ENCODE measurements at regions not wholly inside any gene's neighbourhood (a gene's known extent, or its start where the extent isn't known, plus 50 kb on each side); places are given as distances from the start of the nearest gene placed in this dataset.
"Not testable (repeated sequence)": the region's sequence is repeated elsewhere in the genome, so short reads cannot be mapped to it uniquely, and the experiment has no call there.

DNA sequence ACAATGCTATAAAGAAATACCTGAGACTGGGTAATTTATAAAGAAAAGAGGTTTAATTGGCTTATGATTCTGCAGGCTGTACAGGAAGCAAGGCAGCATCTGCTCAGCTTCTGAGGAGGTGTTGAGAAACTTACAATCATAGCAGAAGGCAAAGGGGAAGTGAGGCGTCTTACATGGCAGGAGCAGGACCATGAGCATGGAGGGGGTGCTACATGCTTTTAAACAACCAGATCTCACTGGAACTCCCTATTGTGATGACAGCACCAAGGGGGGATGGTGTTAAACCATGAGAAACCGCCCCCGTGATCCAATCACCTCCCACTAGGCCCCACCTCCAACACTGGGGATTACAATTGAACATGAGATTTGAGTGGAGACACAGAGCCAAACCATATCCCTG, 163.7 kb upstream of the SLC38A2 start:
- H3K27me3 ChIP-seq (replicated peaks in 1 of 4; ENCODE audit: control insufficient read depth in 3 of 4, extremely low read depth in 1 of 4, insufficient read depth in 3 of 4, low read length in 3 of 4); H2AK5ac ChIP-seq (ENCODE audit: low read depth, low read length); H2BK120ac ChIP-seq (replicated peaks; ENCODE audit: low read depth, low read length); H2BK20ac ChIP-seq (ENCODE audit: low read length); H3K14ac ChIP-seq (ENCODE audit: insufficient read length); H3K23ac ChIP-seq (ENCODE audit: insufficient read length); H3K9ac ChIP-seq (replicated peaks in 1 of 4; ENCODE audit: extremely low read depth in 1 of 4, low read depth in 3 of 4, low read length in 3 of 4); H3K79me2 ChIP-seq (ENCODE audit: control insufficient read depth in 1 of 2, insufficient read depth in 2 of 2, low read length in 2 of 2); H2BK5ac ChIP-seq (ENCODE audit: low read depth, low read length); H3K4me2 ChIP-seq (ENCODE audit: insufficient read depth in 1 of 2, low read depth in 2 of 2, low read length in 2 of 2); H3K27ac ChIP-seq (ENCODE audit: low read depth, low read length); DNase-seq (ENCODE audit: low read depth in 1 of 2, low spot score in 2 of 2); H4K8ac ChIP-seq (ENCODE audit: extremely low read depth, insufficient read depth, low read length); H4K20me1 ChIP-seq (replicated peaks in 1 of 2; ENCODE audit: control insufficient read depth in 1 of 2, insufficient read depth in 2 of 2, low read length in 2 of 2); H3K9me3 ChIP-seq (ENCODE audit: insufficient read depth in 2 of 2, low read depth in 1 of 2, low read length in 1 of 2); H3K18ac ChIP-seq (ENCODE audit: extremely low read depth, low read length); H3K36me3 ChIP-seq (ENCODE audit: control insufficient read depth in 2 of 4, insufficient read depth in 4 of 4, low read length in 3 of 4); POLR2A ChIA-PET (ENCODE audit: partially characterized antibody); H3K4me3 ChIP-seq (ENCODE audit: extremely low read depth in 1 of 4, insufficient read depth in 2 of 4, low read depth in 3 of 4, low read length in 4 of 4); FAIRE-seq; H4K5ac ChIP-seq (ENCODE audit: insufficient read length, low read depth, low read length); H3K56ac ChIP-seq (replicated peaks; ENCODE audit: insufficient read length, low read depth, low read length); H3K4me1 ChIP-seq (replicated peaks in 1 of 4; ENCODE audit: control insufficient read depth in 3 of 4, insufficient read depth in 4 of 4, low read length in 3 of 4); H4K91ac ChIP-seq (replicated peaks; ENCODE audit: insufficient read length, low read length); H3K4ac ChIP-seq (replicated peaks; ENCODE audit: insufficient read length, low read depth, low read length); H2BK12ac ChIP-seq (ENCODE audit: low read depth, low read length); H2AFZ ChIP-seq (ENCODE audit: low read length); H3K23me2 ChIP-seq (ENCODE audit: low read depth, low read length); CTCF ChIA-PET (ENCODE audit: partially characterized antibody); H3K79me1 ChIP-seq (ENCODE audit: low read depth, low read length); H2BK15ac ChIP-seq (ENCODE audit: low read length): not testable (repeated sequence)
- 89% methylated on average over 3 of the region's 3 CpGs; no CpG with 5 or more reads in 1 of the 2 experiments for WGBS, 2 experiments (ENCODE audit: extremely low coverage in 1 of 2, insufficient coverage in 1 of 2, insufficient read length in 1 of 2, insufficient replicate concordance in 2 of 2, low coverage in 1 of 2, low lambda C conversion rate in 2 of 2, missing lambda C conversion rate in 1 of 2)
